Mammary epithelial cell (primary cell): ENCODE measurements at regions not wholly inside any gene's neighbourhood (a gene's known extent, or its start where the extent isn't known, plus 50 kb on each side); places are given as distances from the start of the nearest gene placed in this dataset.

Source experiments
- CTCF ChIP-seq, 2 donors: IDR thresholded peaks in 1 of 2; conservative IDR thresholded peaks in 1 of 2; 2 replicates each; pipeline ENCODE4 v1.5.1; 2011 to 2012; ENCODE audit warnings: inconsistent platforms in 2 of 2, low read length in 2 of 2, mild to moderate bottlenecking in 2 of 2, control low read depth in 1 of 2, low read depth in 1 of 2; ENCODE audit not compliant: insufficient read depth in 1 of 2; ENCODE audit errors: extremely low read depth in 1 of 2
- EZH2 ChIP-seq: IDR thresholded peaks from 2 replicates; pipeline ENCODE4 v1.6.1; 2012; ENCODE audit warnings: low read length, inconsistent platforms, borderline replicate concordance

GRCh38 chr9:88890546-88890945 lies 100.7 kb upstream of the S1PR3 start:
- TF ChIP-seq CTCF (conservative IDR thresholded peaks at IDR 0.05 in 1 of 2, IDR thresholded peaks at IDR 0.05 in 1 of 2; ENCODE audit: extremely low read depth in 1 of 2, insufficient read depth in 1 of 2, low read depth in 1 of 2, low read length in 2 of 2) (no peak), EZH2 (no peak)
